H9 (cell line): ENCODE measurements at regions not wholly inside any gene's neighbourhood (a gene's known extent, or its start where the extent isn't known, plus 50 kb on each side); places are given as distances from the start of the nearest gene placed in this dataset.

Experiments
- DNase-seq: peaks from one replicate; pipeline ENCODE4 v3.0.0-alpha.2; 2017
- H2AFZ ChIP-seq: one replicate; pipeline ENCODE4 v1.6.1; 2013; ENCODE audit warnings: mild to moderate bottlenecking, low read length, control low read depth, moderate library complexity
- H2AK5ac ChIP-seq: 2 replicates; pipeline ENCODE4 v1.6.1; 2013; ENCODE audit warnings: low read length, control low read depth, mixed read lengths; ENCODE audit not compliant: insufficient read length
- H2BK120ac ChIP-seq: one replicate; pipeline ENCODE4 v1.6.1; 2013; ENCODE audit warnings: low read depth, mild to moderate bottlenecking, low read length, control low read depth, inconsistent platforms; ENCODE audit not compliant: poor library complexity, severe bottlenecking
- H2BK12ac ChIP-seq: 2 replicates; pipeline ENCODE4 v1.6.1; 2013; ENCODE audit warnings: low read length, control low read depth, mixed read lengths, low read depth; ENCODE audit not compliant: insufficient read length
- H2BK15ac ChIP-seq: 2 replicates; pipeline ENCODE4 v1.6.1; 2013; ENCODE audit warnings: low read depth, low read length, control low read depth
- H2BK20ac ChIP-seq: one replicate; pipeline ENCODE4 v1.6.1; 2013; ENCODE audit warnings: low read depth, mild to moderate bottlenecking, low read length, control low read depth, inconsistent platforms; ENCODE audit not compliant: poor library complexity, severe bottlenecking
- H2BK5ac ChIP-seq: 2 replicates; pipeline ENCODE4 v1.6.1; 2013; ENCODE audit warnings: low read length, control low read depth, mixed read lengths; ENCODE audit not compliant: insufficient read length
- H3K14ac ChIP-seq: 2 replicates; pipeline ENCODE4 v1.6.1; 2013; ENCODE audit warnings: low read length, control low read depth; ENCODE audit not compliant: insufficient read depth
- H3K18ac ChIP-seq: 2 replicates; pipeline ENCODE4 v1.6.1; 2013; ENCODE audit warnings: low read depth, mild to moderate bottlenecking, mixed read lengths, low read length, control low read depth; ENCODE audit not compliant: insufficient read length
- H3K23ac ChIP-seq: 2 replicates; pipeline ENCODE4 v1.6.1; 2013; ENCODE audit warnings: low read length, control low read depth, mixed read lengths, low read depth; ENCODE audit not compliant: insufficient read length
- H3K23me2 ChIP-seq: 2 replicates; pipeline ENCODE4 v1.6.1; 2013; ENCODE audit warnings: low read depth, mild to moderate bottlenecking, mixed read lengths, low read length, control low read depth; ENCODE audit not compliant: insufficient read length, poor library complexity, severe bottlenecking
- H3K27ac ChIP-seq: 2 replicates; pipeline ENCODE4 v1.5.1; 2013; ENCODE audit warnings: low read length, control low read depth, mixed read lengths, low read depth; ENCODE audit not compliant: insufficient read length
- H3K27me3 ChIP-seq: 2 replicates; pipeline ENCODE4 v1.6.1; 2013; ENCODE audit warnings: low read length, control low read depth, inconsistent platforms; ENCODE audit not compliant: insufficient read depth
- H3K4ac ChIP-seq: 2 replicates; pipeline ENCODE4 v1.6.1; 2013; ENCODE audit warnings: low read depth, mild to moderate bottlenecking, control low read depth, inconsistent platforms, low read length, moderate library complexity
- H3K4me1 ChIP-seq: 2 replicates; pipeline ENCODE4 v1.6.1; 2013; ENCODE audit warnings: low read length, control low read depth, inconsistent platforms; ENCODE audit not compliant: insufficient read depth
- H3K4me2 ChIP-seq: 2 replicates; pipeline ENCODE4 v1.6.1; 2013; ENCODE audit warnings: low read length, control low read depth, mixed read lengths; ENCODE audit not compliant: insufficient read length, insufficient read depth
- H3K56ac ChIP-seq: 2 replicates; pipeline ENCODE4 v1.6.1; 2013; ENCODE audit warnings: low read depth, mild to moderate bottlenecking, mixed read lengths, low read length, control low read depth; ENCODE audit not compliant: insufficient read length
- H3K79me1 ChIP-seq: 2 replicates; pipeline ENCODE4 v1.6.1; 2013; ENCODE audit warnings: low read depth, mild to moderate bottlenecking, moderate library complexity, low read length, control low read depth, inconsistent platforms; ENCODE audit not compliant: insufficient read depth, poor library complexity, severe bottlenecking
- H3K79me2 ChIP-seq: 2 replicates; pipeline ENCODE4 v1.6.1; 2013; ENCODE audit warnings: low read length, control low read depth, inconsistent platforms; ENCODE audit not compliant: insufficient read depth
- H3K9ac ChIP-seq: 2 replicates; pipeline ENCODE4 v1.6.1; 2013; ENCODE audit warnings: low read length, control low read depth, mixed read lengths; ENCODE audit not compliant: insufficient read length; ENCODE audit errors: extremely low read depth
- H3K9me3 ChIP-seq: one replicate; pipeline ENCODE4 v1.6.1; 2013; ENCODE audit warnings: low read depth, low read length, inconsistent platforms; ENCODE audit not compliant: control insufficient read depth
- H3T11ph ChIP-seq: one replicate; pipeline ENCODE4 v1.6.1; 2013; ENCODE audit warnings: mild to moderate bottlenecking, low read length, control low read depth, inconsistent platforms
- H4K20me1 ChIP-seq: one replicate; pipeline ENCODE4 v1.6.1; 2013; ENCODE audit not compliant: control insufficient read depth, insufficient read length, insufficient read depth
- H4K5ac ChIP-seq: 2 replicates; pipeline ENCODE4 v1.6.1; 2013; ENCODE audit warnings: low read depth, mild to moderate bottlenecking, mixed read lengths, low read length, control low read depth; ENCODE audit not compliant: insufficient read length
- H4K8ac ChIP-seq: replicated peaks from 2 replicates; pipeline ENCODE4 v1.6.1; 2013; ENCODE audit warnings: low read length, control low read depth, mixed read lengths, low read depth; ENCODE audit not compliant: insufficient read length
- H4K91ac ChIP-seq: 2 replicates; pipeline ENCODE4 v1.6.1; 2013; ENCODE audit warnings: low read depth, mild to moderate bottlenecking, moderate library complexity, mixed read lengths, low read length, control low read depth; ENCODE audit not compliant: insufficient read length
- H3K27ac Mint-ChIP-seq, 3 experiments: 2 replicates in 2 of 3; 3 replicates in 1 of 3; pipeline ENCODE4 v1.8.0; 2020 to 2021; ENCODE audit warnings: mixed read lengths in 3 of 3, mild to moderate bottlenecking in 1 of 3, moderate library complexity in 1 of 3
- H3K27me3 Mint-ChIP-seq: 2 replicates; pipeline ENCODE4 v1.8.0; 2021; ENCODE audit warnings: low read depth, mild to moderate bottlenecking, moderate library complexity, mixed read lengths
- H3K36me3 Mint-ChIP-seq, 3 experiments: 2 replicates in 2 of 3; 3 replicates in 1 of 3; pipeline ENCODE4 v1.8.0; 2020 to 2021; ENCODE audit warnings: low read depth in 3 of 3, mixed read lengths in 3 of 3; ENCODE audit not compliant: insufficient read depth in 1 of 3
- H3K4me1 Mint-ChIP-seq, 2 experiments: 2 replicates each; pipeline ENCODE4 v1.8.0; 2020; ENCODE audit warnings: mixed read lengths in 2 of 2
- H3K4me3 Mint-ChIP-seq, 2 experiments: 2 replicates in 1 of 2; 3 replicates in 1 of 2; pipeline ENCODE4 v1.8.0; 2020 to 2021; ENCODE audit warnings: mild to moderate bottlenecking in 2 of 2, mixed read lengths in 2 of 2, moderate library complexity in 1 of 2
- H3K9me3 Mint-ChIP-seq, 2 experiments: 2 replicates in 1 of 2; 3 replicates in 1 of 2; pipeline ENCODE4 v1.8.0; 2020; ENCODE audit warnings: mild to moderate bottlenecking in 2 of 2, mixed read lengths in 2 of 2, moderate library complexity in 1 of 2
- WGBS: extraction: QIAGEN DNeasy Blood & Tissue Kit; methylation state at CpG from one replicate; pipeline ENCODE4 v1.1.7; 2013; ENCODE audit warnings: missing lambda C conversion rate, low lambda C conversion rate, mixed read lengths; ENCODE audit not compliant: insufficient read length; ENCODE audit errors: extremely low coverage; 5-methylcytosine and 5-hydroxymethylcytosine counted together
- TF ChIP-seq, protein P1 (sequence below): fragments of 200-600 bp; sonication (generic); conservative IDR thresholded peaks from 3 replicates; pipeline ENCODE4 v1.8.0; 2021; ENCODE audit warnings: antibody characterized with exemption, mild to moderate bottlenecking

DNA sequence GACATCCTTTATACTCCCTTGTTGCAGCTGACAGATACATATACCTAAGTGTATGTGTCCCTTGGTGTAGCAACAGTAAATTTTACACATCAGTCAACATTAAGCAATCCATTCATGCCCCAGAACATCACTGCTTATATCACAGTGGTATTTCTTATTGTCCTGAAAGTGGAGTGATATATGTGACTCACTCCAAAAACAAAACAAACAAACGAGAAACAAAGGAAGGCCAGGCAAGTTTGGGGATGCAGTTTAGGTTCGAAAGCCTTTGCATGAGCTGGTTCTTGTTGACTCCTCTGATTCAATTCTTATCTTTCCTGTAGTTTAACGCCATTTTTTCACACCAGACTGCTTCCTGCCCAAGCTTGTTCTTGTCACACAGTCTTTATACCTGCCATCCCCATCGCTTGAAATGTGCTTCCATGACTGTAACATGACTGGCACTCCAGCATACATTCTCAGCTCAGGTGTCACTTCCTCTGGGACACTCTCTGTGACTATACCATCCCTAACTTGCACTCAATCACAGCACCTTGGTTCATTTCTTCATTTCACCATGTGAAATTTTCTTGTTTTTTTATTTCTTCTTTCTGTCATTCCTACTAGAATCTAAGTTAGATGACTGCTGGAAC, 125.0 kb upstream of the TSHZ2 start:
- H4K8ac ChIP-seq, result no peak overlapping the region
- no peak overlapping the region for H3K27ac Mint-ChIP-seq
- H3K9ac ChIP-seq, result no peak overlapping the region
- H4K91ac ChIP-seq, result no peak overlapping the region
- no peak overlapping the region for H2BK5ac ChIP-seq
- no peak overlapping the region for H2BK15ac ChIP-seq
- no peaks in the 10 kb centered on the region for H3K23me2 ChIP-seq
- H3K9me3 Mint-ChIP-seq, result no peaks in the 10 kb centered on the region
- H3K56ac ChIP-seq, result no peak overlapping the region
- H2BK20ac ChIP-seq, result no peak overlapping the region
- H2BK12ac ChIP-seq, result no peak overlapping the region
- H2AK5ac ChIP-seq, result no peak overlapping the region
- no peak overlapping the region for H2AFZ ChIP-seq
- H3K36me3 Mint-ChIP-seq, result no peaks in the 10 kb centered on the region
- H3K4me2 ChIP-seq, result no peak overlapping the region
- H3K4me1 ChIP-seq, result no peaks in the 10 kb centered on the region
- no peak overlapping the region for H3K23ac ChIP-seq
- no peak overlapping the region for H3K18ac ChIP-seq
- H3K27me3 Mint-ChIP-seq, result no peaks in the 10 kb centered on the region; the same call in 1 of the 2 replicates
- H3K27me3 ChIP-seq, result no peaks in the 10 kb centered on the region
- H3K4me3 Mint-ChIP-seq, result no peak overlapping the region
- no peak overlapping the region for H3T11ph ChIP-seq
- no peak overlapping the region for H2BK120ac ChIP-seq
- no peak overlapping the region for H4K5ac ChIP-seq
- H3K79me2 ChIP-seq, result no peaks in the 10 kb centered on the region
- no peak overlapping the region for H3K4ac ChIP-seq
- no peaks in the 10 kb centered on the region for H3K9me3 ChIP-seq
- WGBS, result no CpG with 5 or more reads among the region's 4 CpGs
- H3K4me1 Mint-ChIP-seq, result peaks cover 8 to 12% of the 10 kb centered on the region in 2 experiments
- no peak overlapping the region for H3K14ac ChIP-seq
- H4K20me1 ChIP-seq, result no peaks in the 10 kb centered on the region
- no peaks in the 10 kb centered on the region for H3K79me1 ChIP-seq
- H3K27ac ChIP-seq, result no peak overlapping the region
- no peak for DNase-seq
- TF ChIP-seq, protein P1, sequence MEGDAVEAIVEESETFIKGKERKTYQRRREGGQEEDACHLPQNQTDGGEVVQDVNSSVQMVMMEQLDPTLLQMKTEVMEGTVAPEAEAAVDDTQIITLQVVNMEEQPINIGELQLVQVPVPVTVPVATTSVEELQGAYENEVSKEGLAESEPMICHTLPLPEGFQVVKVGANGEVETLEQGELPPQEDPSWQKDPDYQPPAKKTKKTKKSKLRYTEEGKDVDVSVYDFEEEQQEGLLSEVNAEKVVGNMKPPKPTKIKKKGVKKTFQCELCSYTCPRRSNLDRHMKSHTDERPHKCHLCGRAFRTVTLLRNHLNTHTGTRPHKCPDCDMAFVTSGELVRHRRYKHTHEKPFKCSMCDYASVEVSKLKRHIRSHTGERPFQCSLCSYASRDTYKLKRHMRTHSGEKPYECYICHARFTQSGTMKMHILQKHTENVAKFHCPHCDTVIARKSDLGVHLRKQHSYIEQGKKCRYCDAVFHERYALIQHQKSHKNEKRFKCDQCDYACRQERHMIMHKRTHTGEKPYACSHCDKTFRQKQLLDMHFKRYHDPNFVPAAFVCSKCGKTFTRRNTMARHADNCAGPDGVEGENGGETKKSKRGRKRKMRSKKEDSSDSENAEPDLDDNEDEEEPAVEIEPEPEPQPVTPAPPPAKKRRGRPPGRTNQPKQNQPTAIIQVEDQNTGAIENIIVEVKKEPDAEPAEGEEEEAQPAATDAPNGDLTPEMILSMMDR, result no peak
